Right lobe of liver (tissue), 6 donors: ENCODE measurements at regions not wholly inside any gene's neighbourhood (a gene's known extent, or its start where the extent isn't known, plus 50 kb on each side); places are given as distances from the start of the nearest gene placed in this dataset.
"Not testable (repeated sequence)": the region's sequence is repeated elsewhere in the genome, so short reads cannot be mapped to it uniquely, and the experiment has no call there.

ENCODE experiments used
- ATAC-seq, 4 donors: fragments of 200-7000 bp; cut with Tn5 transposase; one replicate each; pipeline ENCODE4 v1.9.1; 2020; ENCODE audit warnings: mild to moderate bottlenecking in 4 of 4, moderate library complexity in 4 of 4
- DNase-seq, 3 donors: peaks; one replicate each; pipeline ENCODE4 v3.0.0-alpha.2; 2020
- H3K27ac ChIP-seq, 3 donors: fragments of 200-600 bp; one replicate each; pipeline ENCODE4 v1.8.0; 2022
- H3K27me3 ChIP-seq, 2 donors: fragments of 200-600 bp; one replicate each; pipeline ENCODE4 v1.8.0; 2022
- H3K36me3 ChIP-seq, 4 donors: fragments of 200-600 bp; sonication (generic) in 1 of 4; one replicate each; pipeline versions ENCODE4 v1.5.1 to v1.8.0; 2017 to 2022; ENCODE audit warnings: control low read depth in 1 of 4
- H3K4me1 ChIP-seq, 4 donors: fragments of 200-600 bp; sonication (generic) in 1 of 4; one replicate each; pipeline versions ENCODE4 v1.5.1 to v1.8.0; 2017 to 2022; ENCODE audit warnings: control low read depth in 1 of 4
- H3K4me3 ChIP-seq, 3 donors: fragments of 200-600 bp; one replicate each; pipeline ENCODE4 v1.8.0; 2022
- H3K9me3 ChIP-seq, 4 donors: fragments of 200-600 bp; sonication (generic) in 1 of 4; one replicate each; pipeline versions ENCODE4 v1.5.1 to v1.8.0; 2017 to 2022; ENCODE audit warnings: control low read depth in 1 of 4
- CTCF ChIP-seq, 4 donors: fragments of 200-600 bp in 3 of 4; fragments of 450-650 bp in 1 of 4; IDR thresholded peaks; one replicate each; pipeline versions ENCODE4 v1.5.1 to v1.8.0; 2016 to 2022; ENCODE audit warnings: antibody characterized with exemption in 4 of 4, mild to moderate bottlenecking in 2 of 4
- POLR2A ChIP-seq: fragments of 450-650 bp; IDR thresholded peaks from one replicate; pipeline ENCODE4 v1.6.1; 2017; ENCODE audit warnings: antibody characterized with exemption, mild to moderate bottlenecking
- WGBS: methylation state at CpG from one replicate; pipeline ENCODE4 v1.1.6; 2018; ENCODE audit warnings: low coverage, low lambda C conversion rate; ENCODE audit not compliant: insufficient coverage; ENCODE audit errors: missing lambda C conversion rate; 5-methylcytosine and 5-hydroxymethylcytosine counted together
- intact Hi-C, 2 donors: fragments of 100-400 bp; cut with DNase I; formaldehyde crosslinking; loops; one replicate each; pipeline versions ENCODE4 v1.11.2 to v1.14.1; 2022
- donor health status: DM: no; HTN: yes; CAD: no.
- donor health status: DM: no; HTN: no; CAD: no.
- donor health status: DM: no; HTN: no; CAD: no.
- donor health status: DM: no; HTN: yes; CAD: no.
- donor health status: DM: no; HTN: yes; CAD: no.

- WGBS, result 74% methylated on average over 12 of the region's 12 CpGs
- DNase-seq, H3K36me3 ChIP-seq, H3K4me3 ChIP-seq, H3K9me3 ChIP-seq, intact Hi-C loops, H3K27ac ChIP-seq, H3K4me1 ChIP-seq, H3K27me3 ChIP-seq: not testable (repeated sequence)
- ATAC-seq, result peak in 1 of 4 donors; percentile 53
Observed at GRCh38 chr16:29327631-29328408, 78.7 kb downstream of the NPIPB11 start.

GRCh38 chr16:29326164-29327125 is 80.1 kb downstream of the NPIPB11 start:
- peak; percentile 28 to 59 (median 44) for ATAC-seq
- DNase-seq, H3K4me1 ChIP-seq, H3K36me3 ChIP-seq, H3K4me3 ChIP-seq, intact Hi-C loops, H3K27me3 ChIP-seq, H3K9me3 ChIP-seq, H3K27ac ChIP-seq: not testable (repeated sequence)
- 59% methylated on average over 5 of the region's 34 CpGs for WGBS

GRCh38 chr16:29323725-29324124 is 82.8 kb downstream of the NPIPB11 start:
- H3K4me3 ChIP-seq, H3K36me3 ChIP-seq, H3K27me3 ChIP-seq, intact Hi-C loops, H3K4me1 ChIP-seq, H3K9me3 ChIP-seq, ATAC-seq, H3K27ac ChIP-seq, DNase-seq: not testable (repeated sequence)
- 76% methylated on average over 4 of the region's 6 CpGs for WGBS

GRCh38 chr16:29321585-29321984 is 84.9 kb downstream of the NPIPB11 start:
- Histone ChIP-seq H3K9me3 (no peaks in the 10 kb centered on the region), H3K36me3 (no peaks in the 10 kb centered on the region), H3K4me1 (no peaks in the 10 kb centered on the region), H3K27ac (no peak overlapping the region), H3K4me3 (no peak overlapping the region), H3K27me3 (no peaks in the 10 kb centered on the region)
- no peak for TF ChIP-seq CTCF (IDR thresholded peaks at IDR 0.05)
- no peak for TF ChIP-seq POLR2A
- ATAC-seq (no peak), DNase-seq (no peak)
- WGBS, result 57% methylated on average over 5 of the region's 9 CpGs
- intact Hi-C loops, result no loop called here

GRCh38 chr16:29321000-29321393 is 85.5 kb downstream of the NPIPB11 start:
- TF ChIP-seq POLR2A, result no peak
- TF ChIP-seq CTCF (IDR thresholded peaks at IDR 0.05), result no peak
- Histone ChIP-seq H3K27ac (no peak overlapping the region), H3K27me3 (no peaks in the 10 kb centered on the region), H3K4me3 (no peak overlapping the region), H3K9me3 (no peaks in the 10 kb centered on the region), H3K4me1 (no peaks in the 10 kb centered on the region), H3K36me3 (no peaks in the 10 kb centered on the region)
- ATAC-seq (no peak), DNase-seq (no peak)
- WGBS, result 80% methylated on average over 3 of the region's 18 CpGs
- intact Hi-C loops, result no loop called here
